ENCODE measurements at regions not wholly inside any gene's neighbourhood (a gene's known extent, or its start where the extent isn't known, plus 50 kb on each side); places are given as distances from the start of the nearest gene placed in this dataset.

DNA sequence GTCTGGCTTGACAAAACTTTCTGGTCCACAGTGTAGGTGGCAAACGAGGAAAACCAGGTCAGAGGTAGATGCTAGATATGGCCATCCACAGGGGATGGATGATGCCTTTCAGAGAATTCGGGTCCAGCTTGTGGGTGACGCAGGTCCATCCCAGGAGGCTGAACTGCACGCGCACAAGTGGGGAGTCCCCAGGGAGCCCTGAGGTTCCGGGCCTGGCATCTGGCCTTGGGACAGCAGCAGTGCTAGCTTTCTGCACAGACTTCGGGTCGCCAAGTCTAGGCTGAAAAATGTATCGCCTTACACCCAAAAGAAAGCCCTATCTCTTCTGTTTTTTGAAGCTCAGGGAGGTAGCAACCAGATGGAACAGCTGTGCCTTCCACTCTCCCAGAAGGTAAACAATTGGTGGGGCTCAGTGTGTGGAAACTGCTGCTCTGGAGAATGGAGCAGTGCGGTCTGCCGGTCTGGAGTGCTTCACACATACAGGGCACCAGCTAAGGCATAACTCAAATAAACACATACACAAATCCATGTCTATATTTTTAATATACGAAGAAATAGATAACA, 119.3 kb upstream of the ACBD5 start:
- TF ChIP-seq, protein P1, sequence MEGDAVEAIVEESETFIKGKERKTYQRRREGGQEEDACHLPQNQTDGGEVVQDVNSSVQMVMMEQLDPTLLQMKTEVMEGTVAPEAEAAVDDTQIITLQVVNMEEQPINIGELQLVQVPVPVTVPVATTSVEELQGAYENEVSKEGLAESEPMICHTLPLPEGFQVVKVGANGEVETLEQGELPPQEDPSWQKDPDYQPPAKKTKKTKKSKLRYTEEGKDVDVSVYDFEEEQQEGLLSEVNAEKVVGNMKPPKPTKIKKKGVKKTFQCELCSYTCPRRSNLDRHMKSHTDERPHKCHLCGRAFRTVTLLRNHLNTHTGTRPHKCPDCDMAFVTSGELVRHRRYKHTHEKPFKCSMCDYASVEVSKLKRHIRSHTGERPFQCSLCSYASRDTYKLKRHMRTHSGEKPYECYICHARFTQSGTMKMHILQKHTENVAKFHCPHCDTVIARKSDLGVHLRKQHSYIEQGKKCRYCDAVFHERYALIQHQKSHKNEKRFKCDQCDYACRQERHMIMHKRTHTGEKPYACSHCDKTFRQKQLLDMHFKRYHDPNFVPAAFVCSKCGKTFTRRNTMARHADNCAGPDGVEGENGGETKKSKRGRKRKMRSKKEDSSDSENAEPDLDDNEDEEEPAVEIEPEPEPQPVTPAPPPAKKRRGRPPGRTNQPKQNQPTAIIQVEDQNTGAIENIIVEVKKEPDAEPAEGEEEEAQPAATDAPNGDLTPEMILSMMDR (IDR thresholded peaks at IDR 0.05; ENCODE audit: low read depth, low read length, poor library complexity, severe bottlenecking), result no peak
- no peak for TF ChIP-seq EZH2phosphoT487 (IDR thresholded peaks at IDR 0.05; ENCODE audit: borderline replicate concordance, low read length)

All from DOHH2 (cell line).